ENCODE measurements at regions not wholly inside any gene's neighbourhood (a gene's known extent, or its start where the extent isn't known, plus 50 kb on each side); places are given as distances from the start of the nearest gene placed in this dataset.

- DNase-seq (ENCODE audit: low read depth), result no peak
- no peak overlapping the region for H3K4me3 ChIP-seq (replicated peaks; ENCODE audit: low read depth, low read length)
- TF ChIP-seq, protein P1, sequence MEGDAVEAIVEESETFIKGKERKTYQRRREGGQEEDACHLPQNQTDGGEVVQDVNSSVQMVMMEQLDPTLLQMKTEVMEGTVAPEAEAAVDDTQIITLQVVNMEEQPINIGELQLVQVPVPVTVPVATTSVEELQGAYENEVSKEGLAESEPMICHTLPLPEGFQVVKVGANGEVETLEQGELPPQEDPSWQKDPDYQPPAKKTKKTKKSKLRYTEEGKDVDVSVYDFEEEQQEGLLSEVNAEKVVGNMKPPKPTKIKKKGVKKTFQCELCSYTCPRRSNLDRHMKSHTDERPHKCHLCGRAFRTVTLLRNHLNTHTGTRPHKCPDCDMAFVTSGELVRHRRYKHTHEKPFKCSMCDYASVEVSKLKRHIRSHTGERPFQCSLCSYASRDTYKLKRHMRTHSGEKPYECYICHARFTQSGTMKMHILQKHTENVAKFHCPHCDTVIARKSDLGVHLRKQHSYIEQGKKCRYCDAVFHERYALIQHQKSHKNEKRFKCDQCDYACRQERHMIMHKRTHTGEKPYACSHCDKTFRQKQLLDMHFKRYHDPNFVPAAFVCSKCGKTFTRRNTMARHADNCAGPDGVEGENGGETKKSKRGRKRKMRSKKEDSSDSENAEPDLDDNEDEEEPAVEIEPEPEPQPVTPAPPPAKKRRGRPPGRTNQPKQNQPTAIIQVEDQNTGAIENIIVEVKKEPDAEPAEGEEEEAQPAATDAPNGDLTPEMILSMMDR (IDR thresholded peaks at IDR 0.05; ENCODE audit: low read length, missing control alignments), result no peak
Measured at GRCh38 chr16:66069587-66069986, 296.9 kb upstream of the CDH5 start.

GRCh38 chr16:66066404-66066803, 300.1 kb upstream of the CDH5 start:
- no peak overlapping the region for H3K4me3 ChIP-seq (replicated peaks; ENCODE audit: low read depth, low read length)
- no peak for DNase-seq (ENCODE audit: low read depth)
- TF ChIP-seq, protein P1 (IDR thresholded peaks at IDR 0.05; ENCODE audit: low read length, missing control alignments), result no peak

DNA sequence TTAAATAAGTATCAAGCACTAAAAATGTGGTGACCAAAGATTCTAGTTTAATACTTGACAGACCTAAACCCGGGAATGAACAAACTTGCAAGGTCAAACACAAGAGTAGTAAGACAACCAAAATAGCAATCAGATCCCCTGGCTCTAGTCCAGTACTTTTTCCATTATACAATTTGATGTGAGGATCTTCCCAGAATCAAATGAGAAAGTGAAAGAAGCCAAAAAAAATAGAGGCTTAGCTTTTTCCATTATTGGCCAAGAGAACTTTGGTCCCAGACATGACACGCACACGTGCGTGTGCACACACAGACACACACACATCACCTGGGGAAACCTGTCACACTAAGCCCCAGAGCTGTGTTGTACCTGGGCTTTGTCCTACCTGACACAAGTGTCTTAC, 300.6 kb upstream of the CDH5 start:
- TF ChIP-seq, protein P1 (IDR thresholded peaks at IDR 0.05; ENCODE audit: low read length, missing control alignments), result no peak
- no peak for DNase-seq (ENCODE audit: low read depth)
- H3K4me3 ChIP-seq (replicated peaks; ENCODE audit: low read depth, low read length), result no peak overlapping the region

- no peak overlapping the region for H3K4me3 ChIP-seq (replicated peaks; ENCODE audit: low read depth, low read length)
- TF ChIP-seq, protein P1 (IDR thresholded peaks at IDR 0.05; ENCODE audit: low read length, missing control alignments), result no peak
- DNase-seq (ENCODE audit: low read depth), result no peak
Measured at GRCh38 chr16:66064801-66065530, 301.5 kb upstream of the CDH5 start.

DNA sequence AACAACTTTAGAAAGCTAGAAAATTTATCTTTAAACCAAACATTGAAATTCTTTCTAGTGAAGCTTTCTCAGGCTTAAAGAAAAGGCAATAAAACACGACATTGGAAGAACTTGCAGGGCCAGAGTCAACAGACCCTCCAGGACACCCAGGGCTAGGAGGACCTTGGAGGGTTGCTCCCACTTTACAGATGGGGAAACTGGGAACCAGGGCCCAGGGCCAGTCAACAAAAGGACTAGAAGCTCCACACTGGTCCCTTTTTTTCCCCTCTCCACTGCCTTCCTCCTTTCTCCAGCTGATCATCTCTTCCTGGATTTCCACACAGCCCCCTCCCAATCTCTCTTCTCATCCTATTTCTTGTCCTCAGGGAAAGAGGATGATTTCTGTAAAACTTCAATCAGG, 307.7 kb upstream of the CDH5 start:
- TF ChIP-seq, protein P1 (IDR thresholded peaks at IDR 0.05; ENCODE audit: low read length, missing control alignments), result no peak
- H3K4me3 ChIP-seq (replicated peaks; ENCODE audit: low read depth, low read length), result no peak overlapping the region
- DNase-seq (ENCODE audit: low read depth), result no peak

DNA sequence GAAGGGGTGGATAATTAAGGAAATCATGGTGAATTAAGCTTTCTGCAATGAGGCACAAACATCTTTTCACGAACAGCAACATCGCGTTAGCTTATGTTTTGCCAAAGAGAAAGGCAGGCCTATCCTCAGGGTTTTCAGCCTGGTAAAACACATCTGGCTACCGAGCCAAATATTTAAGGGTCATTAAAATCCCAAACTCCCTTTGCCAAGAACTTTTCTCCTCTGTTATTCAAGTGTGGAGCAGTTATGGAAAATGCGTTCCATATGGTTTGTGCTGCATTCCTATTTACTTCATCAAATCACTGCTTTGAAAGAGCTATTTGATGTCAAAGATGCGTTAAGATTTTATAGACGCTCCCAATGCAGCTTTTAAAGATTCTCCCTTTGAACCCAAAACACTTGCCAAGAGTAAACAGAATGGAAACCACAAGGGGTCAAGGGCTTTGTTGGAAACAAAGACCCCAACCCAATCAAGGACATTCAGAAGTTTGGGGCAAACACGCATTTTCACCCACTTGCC, 308.3 kb upstream of the CDH5 start:
- DNase-seq (ENCODE audit: low read depth), result no peak
- TF ChIP-seq, protein P1 (IDR thresholded peaks at IDR 0.05; ENCODE audit: low read length, missing control alignments), result no peak
- no peak overlapping the region for H3K4me3 ChIP-seq (replicated peaks; ENCODE audit: low read depth, low read length)

- TF ChIP-seq, protein P1 (IDR thresholded peaks at IDR 0.05; ENCODE audit: low read length, missing control alignments), result no peak
- H3K4me3 ChIP-seq (replicated peaks; ENCODE audit: low read depth, low read length), result no peak overlapping the region
- DNase-seq (ENCODE audit: low read depth), result no peak
Measured at GRCh38 chr16:66057057-66057456, 309.4 kb upstream of the CDH5 start.
